SU-DHL-6 (cell line): ENCODE measurements at regions not wholly inside any gene's neighbourhood (a gene's known extent, or its start where the extent isn't known, plus 50 kb on each side); places are given as distances from the start of the nearest gene placed in this dataset.

Source experiments
- EZH2phosphoT487 ChIP-seq: fragments of 200-600 bp; sonication (generic), shearing (Covaris generic); conservative IDR thresholded peaks from 2 replicates; pipeline ENCODE4 v1.6.1; 2018; ENCODE audit warnings: mild to moderate bottlenecking, antibody characterized with exemption, low read length, moderate library complexity, mixed read lengths
- TF ChIP-seq, protein P1 (sequence below): fragments of 200-600 bp; sonication (generic); IDR thresholded peaks from one replicate; pipeline ENCODE4 v1.5.1; 2017; ENCODE audit warnings: antibody characterized with exemption, mild to moderate bottlenecking, low read length, moderate library complexity; ENCODE audit not compliant: insufficient read depth, poor library complexity, severe bottlenecking

DNA sequence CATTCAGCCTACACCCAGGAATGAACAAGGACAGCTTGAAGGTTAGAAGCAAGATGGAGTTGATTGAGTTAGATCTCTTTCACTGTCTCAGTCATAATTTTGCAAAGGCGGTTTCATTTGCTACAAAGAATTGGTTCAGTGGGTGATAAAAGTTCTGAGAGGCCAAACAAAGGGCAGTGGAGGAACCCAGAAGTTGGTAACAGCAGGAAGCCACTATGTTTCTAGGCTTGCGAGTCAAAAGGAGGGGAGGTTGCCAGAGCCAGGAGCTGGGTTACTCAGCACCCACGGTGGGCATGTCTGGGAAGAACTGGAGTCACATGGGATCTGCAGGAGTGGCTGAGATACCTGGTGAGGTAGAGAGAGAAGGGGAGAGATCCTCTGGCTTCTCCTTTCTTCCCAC, 64.2 kb upstream of the MRPS6 start:
- TF ChIP-seq, protein P1, sequence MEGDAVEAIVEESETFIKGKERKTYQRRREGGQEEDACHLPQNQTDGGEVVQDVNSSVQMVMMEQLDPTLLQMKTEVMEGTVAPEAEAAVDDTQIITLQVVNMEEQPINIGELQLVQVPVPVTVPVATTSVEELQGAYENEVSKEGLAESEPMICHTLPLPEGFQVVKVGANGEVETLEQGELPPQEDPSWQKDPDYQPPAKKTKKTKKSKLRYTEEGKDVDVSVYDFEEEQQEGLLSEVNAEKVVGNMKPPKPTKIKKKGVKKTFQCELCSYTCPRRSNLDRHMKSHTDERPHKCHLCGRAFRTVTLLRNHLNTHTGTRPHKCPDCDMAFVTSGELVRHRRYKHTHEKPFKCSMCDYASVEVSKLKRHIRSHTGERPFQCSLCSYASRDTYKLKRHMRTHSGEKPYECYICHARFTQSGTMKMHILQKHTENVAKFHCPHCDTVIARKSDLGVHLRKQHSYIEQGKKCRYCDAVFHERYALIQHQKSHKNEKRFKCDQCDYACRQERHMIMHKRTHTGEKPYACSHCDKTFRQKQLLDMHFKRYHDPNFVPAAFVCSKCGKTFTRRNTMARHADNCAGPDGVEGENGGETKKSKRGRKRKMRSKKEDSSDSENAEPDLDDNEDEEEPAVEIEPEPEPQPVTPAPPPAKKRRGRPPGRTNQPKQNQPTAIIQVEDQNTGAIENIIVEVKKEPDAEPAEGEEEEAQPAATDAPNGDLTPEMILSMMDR: no peak
- no peak for TF ChIP-seq EZH2phosphoT487
